ENCODE measurements at regions not wholly inside any gene's neighbourhood (a gene's known extent, or its start where the extent isn't known, plus 50 kb on each side); places are given as distances from the start of the nearest gene placed in this dataset.

GRCh38 chr2:187214306-187214705 lies 233.7 kb downstream of the CALCRL start:
- no peak for DNase-seq
- POLR2A ChIA-PET: no interaction called here
- no peaks in the 10 kb centered on the region for H3K36me3 Mint-ChIP-seq
- no peaks in the 10 kb centered on the region for H3K27me3 ChIP-seq (ENCODE audit: insufficient read depth, low read length, poor library complexity, severe bottlenecking)
- H3K27ac ChIP-seq (ENCODE audit: low read depth, low read length): no peak overlapping the region
- H3K36me3 ChIP-seq (ENCODE audit: insufficient read depth, low read length): no peaks in the 10 kb centered on the region
- H3K27me3 Mint-ChIP-seq: no peaks in the 10 kb centered on the region
- H3K9me3 Mint-ChIP-seq: peaks cover 0 to 14% (median 6%) of the 10 kb centered on the region in 5 donors
- CTCF ChIA-PET: no interaction called here
- no peaks in the 10 kb centered on the region for H3K9me3 ChIP-seq (ENCODE audit: low read length)
- H3K4me3 Mint-ChIP-seq: no peak overlapping the region
- H3K4me3 ChIP-seq (ENCODE audit: low read length): no peak overlapping the region
- no peaks in the 10 kb centered on the region for H3K4me1 ChIP-seq (ENCODE audit: insufficient read depth, low read length)
- H3K27ac Mint-ChIP-seq: no peak overlapping the region
- no peaks in the 10 kb centered on the region for H3K4me1 Mint-ChIP-seq

GRCh38 chr2:187213798-187214197 lies 234.3 kb downstream of the CALCRL start:
- Histone ChIP-seq H3K4me3 (ENCODE audit: low read length) (no peak overlapping the region), H3K4me1 (ENCODE audit: insufficient read depth, low read length) (no peaks in the 10 kb centered on the region), H3K9me3 (ENCODE audit: low read length) (no peaks in the 10 kb centered on the region), H3K36me3 (ENCODE audit: insufficient read depth, low read length) (no peaks in the 10 kb centered on the region), H3K27me3 (ENCODE audit: insufficient read depth, low read length, poor library complexity, severe bottlenecking) (no peaks in the 10 kb centered on the region), H3K27ac (ENCODE audit: low read depth, low read length) (no peak overlapping the region)
- CTCF ChIA-PET: no interaction called here
- Mint-ChIP-seq H3K36me3 (no peaks in the 10 kb centered on the region), H3K27ac (no peak overlapping the region), H3K4me3 (no peak overlapping the region), H3K9me3 (peaks cover 0 to 14% (median 6%) of the 10 kb centered on the region in 5 donors), H3K27me3 (no peaks in the 10 kb centered on the region), H3K4me1 (no peaks in the 10 kb centered on the region)
- no peak for DNase-seq
- POLR2A ChIA-PET: no interaction called here

DNA sequence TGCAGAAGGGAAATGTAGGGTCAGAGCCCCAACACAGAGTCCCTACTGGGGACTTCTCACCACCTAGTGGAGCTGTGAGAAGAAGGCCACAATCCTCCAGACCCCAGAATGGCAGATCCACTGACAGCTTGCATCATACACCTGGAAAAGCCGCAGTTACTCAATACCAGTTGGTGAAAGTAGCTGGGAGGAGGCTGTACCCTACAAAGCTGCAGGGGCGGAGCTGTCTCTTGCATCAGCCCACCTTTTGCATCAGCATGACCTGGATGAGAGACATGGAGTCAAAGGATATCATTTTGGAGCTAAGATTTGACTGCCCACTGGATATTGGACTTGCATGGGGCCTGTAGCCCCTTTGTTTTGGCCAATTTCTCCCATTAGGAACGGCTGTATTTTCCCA lies 237.3 kb downstream of the CALCRL start:
- H3K4me1 ChIP-seq (ENCODE audit: insufficient read depth, low read length): no peaks in the 10 kb centered on the region
- POLR2A ChIA-PET: no interaction called here
- H3K27me3 ChIP-seq (ENCODE audit: insufficient read depth, low read length, poor library complexity, severe bottlenecking): no peaks in the 10 kb centered on the region
- H3K36me3 Mint-ChIP-seq: no peaks in the 10 kb centered on the region
- no peak overlapping the region for H3K27ac ChIP-seq (ENCODE audit: low read depth, low read length)
- H3K27me3 Mint-ChIP-seq: peaks cover 0 to 1% of the 10 kb centered on the region in 2 donors
- no peaks in the 10 kb centered on the region for H3K4me1 Mint-ChIP-seq
- no peak for DNase-seq
- no peak overlapping the region for H3K4me3 ChIP-seq (ENCODE audit: low read length)
- peaks cover 0 to 8% (median 6%) of the 10 kb centered on the region in 5 donors for H3K9me3 Mint-ChIP-seq
- no peak overlapping the region for H3K27ac Mint-ChIP-seq
- no peaks in the 10 kb centered on the region for H3K36me3 ChIP-seq (ENCODE audit: insufficient read depth, low read length)
- H3K4me3 Mint-ChIP-seq: no peak overlapping the region
- no peaks in the 10 kb centered on the region for H3K9me3 ChIP-seq (ENCODE audit: low read length)
- CTCF ChIA-PET: no interaction called here

GRCh38 chr2:187208199-187208785 lies 239.8 kb downstream of the CALCRL start:
- ChIA-PET CTCF (no interaction called here), POLR2A (no interaction called here)
- Histone ChIP-seq H3K27ac (ENCODE audit: low read depth, low read length) (no peak overlapping the region), H3K9me3 (ENCODE audit: low read length) (no peaks in the 10 kb centered on the region), H3K4me1 (ENCODE audit: insufficient read depth, low read length) (no peaks in the 10 kb centered on the region), H3K27me3 (ENCODE audit: insufficient read depth, low read length, poor library complexity, severe bottlenecking) (no peaks in the 10 kb centered on the region), H3K36me3 (ENCODE audit: insufficient read depth, low read length) (no peaks in the 10 kb centered on the region), H3K4me3 (ENCODE audit: low read length) (no peak overlapping the region)
- Mint-ChIP-seq H3K36me3 (no peaks in the 10 kb centered on the region), H3K4me3 (no peak overlapping the region), H3K9me3 (peaks cover 0 to 11% (median 3%) of the 10 kb centered on the region in 5 donors), H3K27me3 (peaks cover 0 to 1% of the 10 kb centered on the region in 2 donors), H3K27ac (no peak overlapping the region), H3K4me1 (no peaks in the 10 kb centered on the region)
- no peak for DNase-seq

DNA sequence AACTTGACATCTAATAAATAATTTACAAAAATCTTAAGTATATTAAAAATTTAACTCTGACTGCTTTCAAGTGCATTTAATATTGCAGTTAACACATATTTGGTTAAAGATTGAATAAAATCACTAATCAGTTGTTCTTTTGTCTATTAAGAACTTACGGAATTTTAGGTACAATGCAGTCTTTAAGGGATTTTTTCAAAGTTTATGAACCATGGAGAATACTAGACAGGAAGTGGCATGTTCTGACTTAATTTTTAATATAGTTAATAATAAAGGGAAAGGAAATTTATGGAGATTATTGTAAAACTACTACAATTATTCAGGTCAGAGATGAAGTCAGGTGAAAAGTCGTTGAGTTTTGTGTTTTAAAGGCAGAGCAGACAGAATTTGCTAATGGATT lies 240.9 kb downstream of the CALCRL start:
- no peaks in the 10 kb centered on the region for H3K27me3 ChIP-seq (ENCODE audit: insufficient read depth, low read length, poor library complexity, severe bottlenecking)
- ChIA-PET POLR2A (no interaction called here), CTCF (no interaction called here)
- H3K4me3 ChIP-seq (ENCODE audit: low read length): no peak overlapping the region
- DNase-seq: no peak
- Mint-ChIP-seq H3K4me1 (no peaks in the 10 kb centered on the region), H3K4me3 (no peak overlapping the region), H3K27ac (no peak overlapping the region), H3K9me3 (peaks cover 0 to 12% (median 3%) of the 10 kb centered on the region in 5 donors), H3K36me3 (no peaks in the 10 kb centered on the region), H3K27me3 (peaks cover 0 to 1% of the 10 kb centered on the region in 2 donors)
- H3K36me3 ChIP-seq (ENCODE audit: insufficient read depth, low read length): no peaks in the 10 kb centered on the region
- H3K27ac ChIP-seq (ENCODE audit: low read depth, low read length): no peak overlapping the region
- no peaks in the 10 kb centered on the region for H3K4me1 ChIP-seq (ENCODE audit: insufficient read depth, low read length)
- H3K9me3 ChIP-seq (ENCODE audit: low read length): no peaks in the 10 kb centered on the region

GRCh38 chr2:187206471-187206870 lies 241.6 kb downstream of the CALCRL start:
- no peaks in the 10 kb centered on the region for H3K36me3 Mint-ChIP-seq
- DNase-seq: no peak
- H3K27ac Mint-ChIP-seq: no peak overlapping the region
- Histone ChIP-seq H3K4me3 (ENCODE audit: low read length) (no peak overlapping the region), H3K27me3 (ENCODE audit: insufficient read depth, low read length, poor library complexity, severe bottlenecking) (no peaks in the 10 kb centered on the region), H3K27ac (ENCODE audit: low read depth, low read length) (no peak overlapping the region), H3K9me3 (ENCODE audit: low read length) (no peaks in the 10 kb centered on the region), H3K4me1 (ENCODE audit: insufficient read depth, low read length) (no peaks in the 10 kb centered on the region), H3K36me3 (ENCODE audit: insufficient read depth, low read length) (no peaks in the 10 kb centered on the region)
- H3K4me3 Mint-ChIP-seq: no peak overlapping the region
- ChIA-PET CTCF (no interaction called here), POLR2A (no interaction called here)
- peaks cover 0 to 12% (median 1%) of the 10 kb centered on the region in 5 donors for H3K9me3 Mint-ChIP-seq
- no peaks in the 10 kb centered on the region for H3K4me1 Mint-ChIP-seq
- peaks cover 0 to 1% of the 10 kb centered on the region in 2 donors for H3K27me3 Mint-ChIP-seq

DNA sequence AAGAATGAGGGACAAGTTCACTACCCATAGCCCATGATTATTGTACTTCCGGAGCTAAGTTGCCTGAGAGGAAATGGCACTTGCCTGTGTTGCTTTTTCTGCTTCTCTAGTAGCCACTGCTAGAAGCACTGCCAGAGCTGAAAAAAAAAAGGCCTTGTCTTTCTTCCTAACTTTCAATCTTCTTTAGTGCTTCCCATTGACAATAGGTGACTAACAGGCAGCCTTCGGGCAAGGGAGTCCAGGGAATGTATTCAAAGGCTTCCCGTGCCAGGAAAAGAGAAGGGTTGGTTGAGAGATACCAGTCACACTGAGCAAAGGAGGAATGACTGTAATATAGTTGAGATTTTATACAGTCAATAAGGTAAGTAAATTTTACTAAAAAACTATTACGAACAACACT lies 242.0 kb downstream of the CALCRL start:
- no peak for DNase-seq
- Mint-ChIP-seq H3K9me3 (peaks cover 0 to 12% (median 0%) of the 10 kb centered on the region in 5 donors), H3K27ac (no peak overlapping the region), H3K4me3 (no peak overlapping the region), H3K4me1 (no peaks in the 10 kb centered on the region), H3K36me3 (no peaks in the 10 kb centered on the region), H3K27me3 (peaks cover 0 to 1% of the 10 kb centered on the region in 2 donors)
- Histone ChIP-seq H3K36me3 (ENCODE audit: insufficient read depth, low read length) (no peaks in the 10 kb centered on the region), H3K27ac (ENCODE audit: low read depth, low read length) (no peak overlapping the region), H3K4me1 (ENCODE audit: insufficient read depth, low read length) (no peaks in the 10 kb centered on the region), H3K4me3 (ENCODE audit: low read length) (no peak overlapping the region), H3K9me3 (ENCODE audit: low read length) (no peaks in the 10 kb centered on the region), H3K27me3 (ENCODE audit: insufficient read depth, low read length, poor library complexity, severe bottlenecking) (no peaks in the 10 kb centered on the region)
- ChIA-PET POLR2A (no interaction called here), CTCF (no interaction called here)

- no peak for DNase-seq
- ChIA-PET CTCF (no interaction called here), POLR2A (no interaction called here)
- no peak overlapping the region for H3K27ac Mint-ChIP-seq
- peaks cover 0 to 2% (median 0%) of the 10 kb centered on the region in 5 donors for H3K9me3 Mint-ChIP-seq
- no peak overlapping the region for H3K4me3 ChIP-seq (ENCODE audit: low read length)
- H3K27ac ChIP-seq (ENCODE audit: low read depth, low read length): no peak overlapping the region
- H3K27me3 Mint-ChIP-seq: no peaks in the 10 kb centered on the region
- no peaks in the 10 kb centered on the region for H3K9me3 ChIP-seq (ENCODE audit: low read length)
- no peaks in the 10 kb centered on the region for H3K36me3 Mint-ChIP-seq
- no peaks in the 10 kb centered on the region for H3K4me1 ChIP-seq (ENCODE audit: insufficient read depth, low read length)
- H3K36me3 ChIP-seq (ENCODE audit: insufficient read depth, low read length): no peaks in the 10 kb centered on the region
- no peaks in the 10 kb centered on the region for H3K27me3 ChIP-seq (ENCODE audit: insufficient read depth, low read length, poor library complexity, severe bottlenecking)
- H3K4me3 Mint-ChIP-seq: no peak overlapping the region
- no peaks in the 10 kb centered on the region for H3K4me1 Mint-ChIP-seq
Measured at GRCh38 chr2:187198136-187198535, 249.9 kb downstream of the CALCRL start.

- ChIA-PET CTCF (no interaction called here), POLR2A (no interaction called here)
- no peak overlapping the region for H3K27ac Mint-ChIP-seq
- H3K36me3 Mint-ChIP-seq: no peaks in the 10 kb centered on the region
- DNase-seq: no peak
- no peak overlapping the region for H3K4me3 Mint-ChIP-seq
- no peaks in the 10 kb centered on the region for H3K9me3 Mint-ChIP-seq
- H3K27ac ChIP-seq (ENCODE audit: low read depth, low read length): no peak overlapping the region
- no peaks in the 10 kb centered on the region for H3K4me1 ChIP-seq (ENCODE audit: insufficient read depth, low read length)
- H3K36me3 ChIP-seq (ENCODE audit: insufficient read depth, low read length): no peaks in the 10 kb centered on the region
- H3K4me3 ChIP-seq (ENCODE audit: low read length): no peak overlapping the region
- no peaks in the 10 kb centered on the region for H3K27me3 ChIP-seq (ENCODE audit: insufficient read depth, low read length, poor library complexity, severe bottlenecking)
- no peaks in the 10 kb centered on the region for H3K9me3 ChIP-seq (ENCODE audit: low read length)
- H3K4me1 Mint-ChIP-seq: no peaks in the 10 kb centered on the region
- no peaks in the 10 kb centered on the region for H3K27me3 Mint-ChIP-seq
Measured at GRCh38 chr2:187194049-187194448, 254.0 kb downstream of the CALCRL start.

Data from CD8-positive, alpha-beta memory T cell (primary cell).